HT1080 (cell line): ENCODE measurements at regions not wholly inside any gene's neighbourhood (a gene's known extent, or its start where the extent isn't known, plus 50 kb on each side); places are given as distances from the start of the nearest gene placed in this dataset.
A peak's percentile ranks its signal among the peaks of the same experiment; 100 is the strongest.

Experiments used
- DNase-seq: peaks from one replicate; pipeline ENCODE4 v3.0.0-alpha.2; 2015; ENCODE audit warnings: low read depth

- no peak for DNase-seq
Observed at GRCh38 chr4:43243433-43244116, 351.1 kb downstream of the GRXCR1 start.

DNA sequence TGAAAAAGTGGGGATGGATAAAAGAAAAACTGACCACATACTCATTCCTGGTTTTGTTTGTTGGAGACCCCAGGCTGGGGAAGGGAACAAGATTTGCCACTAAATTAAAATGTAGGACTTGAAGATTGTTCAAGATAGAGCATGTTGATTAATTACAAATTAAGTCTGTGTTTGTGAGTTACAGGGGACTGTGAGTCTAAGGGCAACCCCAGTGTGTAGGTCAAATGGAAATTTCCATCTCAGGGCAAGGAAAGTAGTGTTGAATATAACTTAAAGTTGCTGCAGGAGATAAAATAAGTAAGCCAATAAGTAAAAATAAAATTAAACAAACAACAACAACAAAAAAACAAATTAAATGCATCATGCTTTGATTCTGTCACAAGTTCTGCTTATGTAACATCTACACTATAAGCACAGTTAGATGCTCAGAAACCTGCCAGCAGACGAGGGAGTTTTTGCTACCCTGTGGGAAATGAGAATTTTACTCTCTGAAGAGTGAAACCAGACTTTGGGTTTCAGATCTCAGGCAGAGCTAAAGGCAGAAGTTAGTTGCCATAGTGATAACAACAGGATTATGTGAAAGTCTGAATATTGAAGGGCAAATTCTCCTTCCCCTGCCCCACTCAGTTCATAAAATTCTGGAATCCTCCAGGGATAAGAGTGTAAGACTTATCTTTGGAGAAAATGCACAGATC, 352.3 kb downstream of the GRXCR1 start:
- DNase-seq = no peak

GRCh38 chr4:43251841-43252240, 359.3 kb downstream of the GRXCR1 start:
- DNase-seq = no peak

DNA sequence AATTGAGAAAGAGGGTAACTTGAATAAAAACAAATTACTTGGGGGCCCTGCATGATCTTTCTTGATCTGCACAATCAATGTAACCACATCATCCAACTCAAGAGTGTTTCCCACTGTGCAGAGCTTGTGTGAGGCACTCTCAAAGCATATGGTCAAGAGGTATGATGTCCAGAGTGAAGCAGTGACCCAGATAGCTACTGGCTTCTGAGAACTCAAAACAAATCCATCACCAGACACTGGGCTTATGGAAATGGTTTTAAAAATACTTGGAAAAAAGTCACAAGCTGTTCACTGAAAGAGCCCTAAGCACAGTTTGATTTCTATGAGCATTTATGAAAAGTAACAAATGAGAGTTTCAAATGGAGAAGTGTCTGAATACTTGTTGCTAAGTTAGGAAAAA, 361.0 kb downstream of the GRXCR1 start:
- DNase-seq = no peak

DNA sequence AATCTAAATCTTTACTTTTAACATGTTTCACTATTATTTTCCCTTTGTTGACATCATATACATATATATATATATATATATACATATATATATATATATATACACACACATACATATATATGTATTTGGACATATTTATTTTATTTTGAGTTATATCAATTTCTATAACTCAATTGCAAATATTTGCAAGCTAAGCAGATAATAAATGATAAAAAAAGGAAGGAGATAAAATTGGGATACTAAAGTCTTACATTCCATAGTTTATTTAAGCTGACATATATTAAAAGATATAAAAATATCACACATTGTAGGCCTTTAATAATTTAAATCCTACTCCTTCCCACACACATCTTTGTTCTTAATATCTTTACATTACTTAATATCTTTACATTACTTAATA, 372.2 kb downstream of the GRXCR1 start:
- no peak for DNase-seq

GRCh38 chr4:43271946-43272345, 379.4 kb downstream of the GRXCR1 start:
- no peak for DNase-seq

DNA sequence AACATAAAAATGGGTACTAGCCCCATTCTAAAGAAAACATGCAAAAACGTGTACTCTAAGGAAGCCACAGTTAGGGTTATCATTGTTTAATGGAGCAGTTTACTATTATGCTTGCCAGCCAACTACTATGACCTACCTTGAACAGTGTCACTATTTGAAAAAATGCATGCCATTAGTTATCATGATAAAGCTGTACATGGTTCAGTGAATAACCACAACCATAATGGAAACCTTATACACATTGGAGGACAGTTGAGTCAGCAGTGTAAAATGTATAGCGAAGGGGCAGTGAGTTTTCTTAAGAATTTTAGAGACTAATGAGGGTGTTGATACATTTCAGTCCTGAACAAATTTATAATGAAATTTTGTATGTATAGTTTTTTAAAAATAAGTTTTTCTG, 381.9 kb downstream of the GRXCR1 start:
- no peak for DNase-seq

DNA sequence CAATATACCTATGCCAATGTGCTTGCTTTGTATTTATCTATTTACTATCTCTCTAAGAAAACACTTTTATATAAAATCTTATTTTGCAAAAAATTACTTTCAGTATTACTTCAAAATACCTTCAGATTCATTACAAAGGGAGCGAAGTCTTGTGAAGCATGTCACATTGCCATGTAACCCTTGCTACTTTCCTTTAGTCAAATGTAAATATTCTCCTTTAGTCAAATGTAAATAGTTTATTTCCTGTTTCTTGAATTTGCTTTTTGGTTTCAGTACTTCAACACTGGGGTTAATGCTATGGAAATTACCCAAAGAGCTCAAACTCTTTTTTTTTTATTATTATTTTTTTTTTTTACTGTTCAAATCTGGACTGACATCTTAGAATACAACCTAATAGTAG, 383.3 kb downstream of the GRXCR1 start:
- no peak for DNase-seq

DNA sequence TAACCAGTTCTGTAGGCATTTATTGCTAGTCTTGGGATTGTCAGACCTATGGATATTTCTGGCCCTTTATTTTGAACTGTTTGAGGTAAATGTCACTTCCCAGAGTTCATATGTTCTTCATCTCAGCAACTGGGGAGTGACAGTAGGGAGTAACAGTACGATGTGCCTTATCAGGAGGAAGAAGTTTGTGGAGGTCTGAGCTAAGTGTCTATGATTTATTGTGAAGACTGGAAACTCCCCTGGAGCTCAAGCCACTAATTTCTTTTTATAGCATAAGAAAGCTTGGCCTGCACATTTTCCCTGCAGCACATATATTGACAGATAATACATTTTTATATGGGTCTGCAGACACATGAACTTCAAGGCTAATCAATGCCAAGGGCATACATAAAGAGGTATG, 383.8 kb downstream of the GRXCR1 start:
- no peak for DNase-seq

DNA sequence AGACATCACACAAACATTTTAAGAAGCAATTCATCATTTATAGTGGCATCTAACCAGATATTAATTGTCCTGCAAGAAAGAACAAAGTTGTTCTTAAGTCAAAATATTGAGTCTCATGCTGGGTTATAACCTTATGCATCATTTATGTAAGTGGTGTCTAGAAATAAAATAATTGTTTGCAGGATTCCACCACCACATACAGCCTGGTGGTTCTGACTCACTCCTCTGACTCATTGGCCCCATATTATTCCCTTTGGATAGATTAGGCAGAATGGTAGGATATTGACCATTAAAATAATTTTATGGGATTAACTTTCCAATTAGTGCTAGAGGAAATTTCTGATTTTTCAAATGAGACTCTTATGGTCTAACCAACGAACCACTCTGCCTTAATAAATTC, 384.5 kb downstream of the GRXCR1 start:
- peak; percentile 67 for DNase-seq

GRCh38 chr4:43282534-43282933, 390.0 kb downstream of the GRXCR1 start:
- no peak for DNase-seq

GRCh38 chr4:43286137-43286536, 393.6 kb downstream of the GRXCR1 start:
- DNase-seq = no peak

DNA sequence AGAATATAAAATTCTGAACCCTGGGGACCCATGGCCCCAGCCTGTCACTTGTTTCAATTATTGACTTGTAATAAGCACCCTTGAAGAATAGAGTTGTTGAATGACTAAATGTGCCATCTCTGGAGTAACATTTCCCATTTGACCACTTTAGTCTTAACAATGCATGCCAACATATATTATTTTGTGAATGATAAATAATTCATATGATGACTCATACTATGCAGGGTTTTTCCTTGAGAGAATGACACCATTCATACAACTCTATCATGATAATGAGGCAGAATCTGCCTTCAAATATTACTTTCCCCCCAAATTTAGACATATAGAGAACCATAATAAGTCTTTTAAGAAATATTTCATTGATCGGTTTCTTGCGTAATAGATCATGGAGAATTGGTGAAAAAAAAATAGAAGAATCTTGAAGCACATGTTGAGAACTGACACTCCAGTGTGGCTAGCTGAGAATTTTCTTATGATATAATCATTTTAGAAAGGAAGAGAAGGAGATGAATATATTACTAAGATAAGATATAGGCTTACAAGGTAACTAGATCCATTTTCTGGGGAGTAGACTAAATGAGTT, 404.5 kb downstream of the GRXCR1 start:
- DNase-seq = no peak

DNA sequence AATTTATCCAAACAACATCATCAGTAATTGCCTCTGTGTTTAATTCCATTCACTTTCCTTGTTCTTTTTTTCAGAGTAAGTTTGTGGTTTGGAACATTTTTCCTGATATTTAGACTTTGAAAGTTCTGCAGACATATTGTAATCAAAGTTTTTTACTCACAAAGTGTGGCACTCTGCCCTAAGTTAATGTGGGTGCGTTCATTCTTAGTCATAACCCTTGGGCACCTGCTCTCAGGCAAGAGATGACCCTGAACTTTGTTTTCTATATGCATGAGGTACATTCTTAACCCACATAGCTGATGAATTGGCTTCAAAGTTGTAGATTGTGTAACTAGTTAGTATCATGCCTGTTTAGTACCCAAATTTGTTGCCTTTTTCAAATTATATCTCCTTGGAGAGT, 424.3 kb downstream of the GRXCR1 start:
- DNase-seq = peak; percentile 40

- peak; percentile 46 for DNase-seq
Observed at GRCh38 chr4:43325220-43325967, 432.9 kb downstream of the GRXCR1 start.

DNA sequence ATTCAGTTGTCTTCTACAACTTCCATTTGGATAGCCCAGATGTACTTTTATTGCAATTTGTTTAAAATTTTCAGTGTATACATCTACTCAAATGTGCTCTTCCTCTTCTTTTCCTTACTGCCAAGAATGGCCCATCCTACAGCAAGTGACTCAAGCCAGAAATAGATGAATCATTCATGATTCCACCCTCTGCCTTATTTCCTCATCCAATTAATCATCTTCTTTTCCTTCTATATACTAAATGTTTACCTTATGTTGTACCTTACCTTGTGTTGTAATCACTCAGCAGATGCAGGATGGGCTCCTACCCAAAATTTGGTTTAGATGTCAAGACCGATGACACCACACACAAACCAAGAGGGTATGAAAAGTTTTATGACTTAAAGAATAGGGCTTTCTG, 437.8 kb downstream of the GRXCR1 start:
- DNase-seq = peak; percentile 91

DNA sequence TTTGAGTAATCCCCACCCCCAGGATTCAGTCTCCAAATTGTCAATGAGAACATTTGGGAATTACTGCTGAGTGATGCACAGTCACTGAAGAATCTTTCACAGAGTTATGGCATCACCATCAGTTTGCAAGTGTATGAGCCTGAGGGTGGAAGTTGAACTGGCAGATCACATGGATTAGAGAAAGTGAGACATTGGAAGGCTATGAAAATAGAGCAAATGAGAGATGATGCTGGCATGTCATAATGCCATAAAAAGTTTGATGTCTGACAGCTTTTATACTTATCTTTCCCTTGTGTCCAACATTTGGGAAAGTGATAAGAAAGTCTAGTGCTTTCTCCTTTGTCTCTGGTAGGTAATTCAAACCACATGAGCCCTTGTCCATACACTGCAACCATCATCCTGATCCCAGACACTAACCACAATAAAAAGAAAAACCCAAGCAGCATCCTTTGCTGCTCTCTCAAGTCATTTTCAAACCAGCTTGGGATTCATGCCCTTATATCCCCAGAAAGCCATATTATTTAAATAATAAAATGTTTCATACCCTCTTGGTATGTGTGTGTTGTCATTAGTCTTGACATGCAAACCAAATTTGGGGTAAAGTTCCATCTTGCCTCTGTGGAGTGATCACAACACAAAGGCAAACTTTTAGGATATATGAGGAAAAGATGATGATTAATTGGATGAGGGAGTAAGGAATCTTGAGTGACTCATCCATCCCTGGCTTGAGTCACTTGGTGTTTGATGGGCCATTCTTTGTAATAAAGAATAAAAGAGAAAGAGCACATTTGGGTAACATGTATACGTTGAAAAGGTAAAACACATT, 438.9 kb downstream of the GRXCR1 start:
- DNase-seq = peak; percentile 91

DNA sequence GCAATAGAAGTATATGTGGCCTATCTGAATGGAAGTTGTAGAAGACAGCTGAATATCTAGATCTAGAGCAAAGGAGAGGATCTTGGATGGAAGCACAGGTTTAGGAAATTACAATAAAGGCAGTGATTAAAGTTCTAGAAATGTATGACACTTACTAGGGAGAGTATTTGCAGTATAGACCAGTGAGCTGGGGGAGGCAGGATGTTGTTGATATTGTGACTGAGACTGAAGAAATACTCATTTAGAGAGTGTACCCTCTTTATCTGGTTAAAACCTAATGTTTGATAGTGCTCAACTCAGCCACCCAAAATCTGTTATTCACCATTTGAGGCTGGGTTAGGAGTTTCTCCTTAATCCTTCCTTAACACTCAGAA, 439.5 kb downstream of the GRXCR1 start:
- no peak for DNase-seq

GRCh38 chr4:43337707-43338106, 445.2 kb downstream of the GRXCR1 start:
- peak; percentile 44 for DNase-seq

DNA sequence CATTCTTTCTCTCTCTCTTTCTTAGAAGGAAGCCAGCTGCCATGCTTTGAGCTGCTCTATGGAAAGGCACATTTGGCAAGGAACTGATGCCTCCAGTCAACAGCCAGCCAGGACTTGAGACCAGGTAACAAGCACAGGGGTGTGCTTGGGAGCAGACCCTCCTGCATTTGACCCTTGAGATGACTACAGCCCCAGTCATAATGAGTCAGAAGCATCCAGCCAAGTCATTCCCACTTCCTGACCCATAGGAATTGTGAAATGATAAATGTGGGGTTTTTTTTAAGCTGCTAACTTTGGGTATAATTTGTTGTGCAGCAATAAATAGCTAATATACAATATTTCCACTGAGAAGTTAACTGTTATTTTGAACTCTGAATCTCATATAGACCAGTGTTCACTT, 446.9 kb downstream of the GRXCR1 start:
- DNase-seq = peak; percentile 89

DNA sequence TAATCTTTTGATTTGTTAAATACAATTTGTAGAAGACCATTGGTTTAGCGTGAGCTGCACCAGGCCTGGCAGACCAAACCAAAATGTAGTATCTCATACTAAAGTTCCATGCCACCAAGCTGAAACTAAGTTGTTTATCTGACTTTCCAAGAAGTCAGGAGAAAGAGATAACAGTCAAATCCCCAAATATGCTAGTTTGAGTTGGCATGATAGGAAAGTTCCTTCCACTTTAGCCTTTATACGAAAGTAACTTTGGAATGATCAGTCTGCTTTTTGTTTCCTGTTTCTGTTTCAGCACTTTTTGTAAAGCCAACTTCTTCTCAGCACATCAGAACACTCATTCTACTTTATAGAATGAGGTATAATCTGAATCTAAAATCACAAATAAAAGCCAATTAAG, 449.2 kb downstream of the GRXCR1 start:
- no peak for DNase-seq
